NCI-H748 (cell line): ENCODE measurements at regions not wholly inside any gene's neighbourhood (a gene's known extent, or its start where the extent isn't known, plus 50 kb on each side); places are given as distances from the start of the nearest gene placed in this dataset.
"Not testable (repeated sequence)": the region's sequence is repeated elsewhere in the genome, so short reads cannot be mapped to it uniquely, and the experiment has no call there.

Experiments
- DNase-seq: peaks from one replicate; lab custom pipeline; 2025; ENCODE audit not compliant: unreplicated experiment; lab: John Stamatoyannopoulos, UW

GRCh38 chr13:31385540-31385939, 185.8 kb downstream of the B3GLCT start:
- DNase-seq: peak; percentile 67

GRCh38 chr13:31394506-31394905, 194.7 kb downstream of the B3GLCT start:
- DNase-seq: no peak

GRCh38 chr13:31395090-31395489, 195.3 kb downstream of the B3GLCT start:
- no peak for DNase-seq

GRCh38 chr13:31399690-31400089, 199.9 kb downstream of the B3GLCT start:
- no peak for DNase-seq

GRCh38 chr13:31403711-31404110, 203.9 kb downstream of the B3GLCT start:
- not testable (repeated sequence) for DNase-seq

GRCh38 chr13:31408927-31409326, 209.2 kb downstream of the B3GLCT start:
- DNase-seq: no peak

GRCh38 chr13:31409678-31410356, 210.0 kb downstream of the B3GLCT start:
- DNase-seq: no peak

GRCh38 chr13:31413516-31413915, 213.7 kb downstream of the B3GLCT start:
- no peak for DNase-seq

- no peak for DNase-seq
Measured at GRCh38 chr13:31416066-31416465, 216.3 kb downstream of the B3GLCT start.

- DNase-seq: no peak
Measured at GRCh38 chr13:31418186-31418585, 218.4 kb downstream of the B3GLCT start.

GRCh38 chr13:31421756-31422155, 222.0 kb downstream of the B3GLCT start:
- DNase-seq: no peak

GRCh38 chr13:31424130-31424729, 224.5 kb downstream of the B3GLCT start:
- peak; percentile 92 for DNase-seq

GRCh38 chr13:31426395-31426794, 226.6 kb downstream of the B3GLCT start:
- no peak for DNase-seq

- no peak for DNase-seq
Measured at GRCh38 chr13:31427151-31428100, 227.7 kb downstream of the B3GLCT start.

GRCh38 chr13:31431722-31432137, 232.0 kb downstream of the B3GLCT start:
- DNase-seq: peak; percentile 62

GRCh38 chr13:31433207-31433606, 233.4 kb downstream of the B3GLCT start:
- DNase-seq: no peak

GRCh38 chr13:31433746-31434145, 234.0 kb downstream of the B3GLCT start:
- no peak for DNase-seq

GRCh38 chr13:31434613-31435012, 234.8 kb downstream of the B3GLCT start:
- no peak for DNase-seq

GRCh38 chr13:31435536-31435935, 235.8 kb downstream of the B3GLCT start:
- no peak for DNase-seq

GRCh38 chr13:31436478-31436877, 236.7 kb downstream of the B3GLCT start:
- DNase-seq: no peak

- DNase-seq: no peak
Measured at GRCh38 chr13:31437975-31438374, 238.2 kb downstream of the B3GLCT start.

GRCh38 chr13:31440132-31440531, 240.4 kb downstream of the B3GLCT start:
- no peak for DNase-seq
